GM12878 (cell line): ENCODE measurements at regions not wholly inside any gene's neighbourhood (a gene's known extent, or its start where the extent isn't known, plus 50 kb on each side); places are given as distances from the start of the nearest gene placed in this dataset.

Source experiments
- BACH1 ChIP-seq: fragments of 450-650 bp; IDR thresholded peaks from 2 replicates; pipeline ENCODE4 v1.6.1; 2017; ENCODE audit warnings: mild to moderate bottlenecking, borderline replicate concordance
- CEBPB ChIP-seq, 2 experiments: fragments of 150-350 bp in 1 of 2; IDR thresholded peaks; 2 replicates each; pipeline ENCODE4 v1.6.1; 2012 to 2014; ENCODE audit warnings: low read depth in 2 of 2, low read length in 2 of 2, borderline replicate concordance in 1 of 2, inconsistent platforms in 1 of 2
- CTCF ChIP-seq, 3 experiments: IDR thresholded peaks in 2 of 3; conservative IDR thresholded peaks in 1 of 3; 2 replicates each; pipeline ENCODE4 v1.5.1; 2011; ENCODE audit warnings: low read depth in 3 of 3, low read length in 3 of 3, mild to moderate bottlenecking in 3 of 3, control low read depth in 2 of 3, moderate library complexity in 2 of 3, inconsistent platforms in 1 of 3, mixed read lengths in 1 of 3; ENCODE audit not compliant: control insufficient read depth in 2 of 3, insufficient read depth in 1 of 3; ENCODE audit errors: extremely low read depth in 1 of 3
- JUND ChIP-seq: IDR thresholded peaks from 2 replicates; pipeline ENCODE4 v1.6.1; 2012; ENCODE audit warnings: low read depth, mild to moderate bottlenecking, low read length, improper control_type of control experiment, moderate library complexity
- SIN3A ChIP-seq: IDR thresholded peaks from 2 replicates; pipeline ENCODE4 v1.6.1; 2012; ENCODE audit warnings: low read depth, low read length, improper control_type of control experiment
- SRF ChIP-seq, 2 experiments: IDR thresholded peaks; 2 replicates each; pipeline ENCODE4 v1.6.1; 2011; ENCODE audit warnings: low read depth in 2 of 2, low read length in 2 of 2, mild to moderate bottlenecking in 1 of 2, moderate library complexity in 1 of 2
- YY1 ChIP-seq: IDR thresholded peaks from 2 replicates; pipeline ENCODE4 v1.6.1; 2011; ENCODE audit warnings: low read depth, mild to moderate bottlenecking, low read length

- TF ChIP-seq BACH1 (no peak), CEBPB (IDR thresholded peaks at IDR 0.05; ENCODE audit: borderline replicate concordance in 1 of 2, low read depth in 2 of 2, low read length in 2 of 2) (no peak), YY1 (no peak), SRF (IDR thresholded peaks at IDR 0.05; ENCODE audit: low read depth in 2 of 2, low read length in 2 of 2) (no peak), JUND (no peak), CTCF (IDR thresholded peaks at IDR 0.05 in 2 of 3, conservative IDR thresholded peaks at IDR 0.05 in 1 of 3; ENCODE audit: control insufficient read depth in 2 of 3, extremely low read depth in 1 of 3, insufficient read depth in 1 of 3, low read depth in 3 of 3, low read length in 3 of 3) (no peak), SIN3A (no peak)
Measured at GRCh38 chr2:155839436-155839835, 493.1 kb downstream of the NR4A2 start.
